Keratinocyte (primary cell): ENCODE measurements at regions not wholly inside any gene's neighbourhood (a gene's known extent, or its start where the extent isn't known, plus 50 kb on each side); places are given as distances from the start of the nearest gene placed in this dataset.

Experiments used
- DNase-seq: peaks from one replicate; pipeline ENCODE4 v3.0.0-alpha.2; 2011; ENCODE audit warnings: low read depth, missing footprints, low spot score
- FAIRE-seq: peaks from 2 replicates; lab custom pipeline; 2011; peaks lifted over from hg19 to GRCh38; lab: Jason Lieb, UNC
- H2AFZ ChIP-seq: 2 replicates; pipeline ENCODE4 v1.6.0; 2012; ENCODE audit warnings: low read length, control low read depth, inconsistent platforms; ENCODE audit not compliant: control insufficient read depth
- H3K27ac ChIP-seq: 2 replicates; pipeline ENCODE4 v1.5.1; 2011; ENCODE audit warnings: low read length; ENCODE audit not compliant: control insufficient read depth, insufficient read depth
- H3K27me3 ChIP-seq: 3 replicates; pipeline ENCODE4 v1.6.0; 2011; ENCODE audit warnings: low read length; ENCODE audit not compliant: control insufficient read depth, insufficient read depth; ENCODE audit errors: extremely low read depth
- H3K36me3 ChIP-seq, 2 experiments: 2 replicates in 1 of 2; 3 replicates in 1 of 2; pipeline ENCODE4 v1.5.1; 2011; ENCODE audit warnings: low read length in 2 of 2, mild to moderate bottlenecking in 1 of 2; ENCODE audit not compliant: control insufficient read depth in 2 of 2, insufficient read depth in 2 of 2; ENCODE audit errors: extremely low read depth in 1 of 2
- H3K4me1 ChIP-seq: 3 replicates; pipeline ENCODE4 v1.5.1; 2011; ENCODE audit warnings: low read length; ENCODE audit not compliant: control insufficient read depth, insufficient read depth; ENCODE audit errors: extremely low read depth
- H3K4me2 ChIP-seq: 3 replicates; pipeline ENCODE4 v1.6.0; 2011; ENCODE audit warnings: low read depth, low read length; ENCODE audit not compliant: control insufficient read depth, insufficient read depth; ENCODE audit errors: extremely low read depth
- H3K4me3 ChIP-seq, 3 experiments: fragments of 200-600 bp in 1 of 3; sonication (generic) in 1 of 3; 2 replicates in 2 of 3; 3 replicates in 1 of 3; pipeline ENCODE4 v1.5.1; 2011 to 2016; ENCODE audit warnings: low read length in 3 of 3, mild to moderate bottlenecking in 3 of 3, control low read depth in 2 of 3, inconsistent platforms in 1 of 3, low read depth in 1 of 3, mixed read lengths in 1 of 3, mixed run types in 1 of 3, moderate library complexity in 1 of 3; ENCODE audit not compliant: control insufficient read depth in 2 of 3, insufficient read depth in 2 of 3; ENCODE audit errors: extremely low read depth in 1 of 3
- H3K79me2 ChIP-seq: 2 replicates; pipeline ENCODE4 v1.6.0; 2012; ENCODE audit warnings: low read length; ENCODE audit not compliant: control insufficient read depth, insufficient read depth
- H3K9ac ChIP-seq: 3 replicates; pipeline ENCODE4 v1.6.0; 2011; ENCODE audit warnings: low read length; ENCODE audit not compliant: control insufficient read depth, insufficient read depth; ENCODE audit errors: extremely low read depth
- H3K9me1 ChIP-seq: 3 replicates; pipeline ENCODE4 v1.6.0; 2011; ENCODE audit warnings: low read length; ENCODE audit not compliant: control insufficient read depth, insufficient read depth; ENCODE audit errors: extremely low read depth
- H3K9me3 ChIP-seq: 2 replicates; pipeline ENCODE4 v1.5.1; 2012; ENCODE audit warnings: low read depth, low read length; ENCODE audit not compliant: control insufficient read depth
- H4K20me1 ChIP-seq: 3 replicates; pipeline ENCODE4 v1.6.0; 2011; ENCODE audit warnings: low read length; ENCODE audit not compliant: control insufficient read depth, insufficient read depth; ENCODE audit errors: extremely low read depth
- EZH2 ChIP-seq: IDR thresholded peaks from one replicate; pipeline ENCODE4 v1.6.1; 2012; ENCODE audit warnings: inconsistent platforms, mild to moderate bottlenecking, low read length, moderate library complexity
- dilution Hi-C: fragments of 300-500 bp; cut with MboI; formaldehyde crosslinking; loops from one replicate; pipeline ENCODE4 v1.7.0; 2020; ENCODE audit warnings: low sequenced_read_pairs; ENCODE audit not compliant: extremely low pct_ligation_motif_present
- TF ChIP-seq, protein P1 (sequence below), 3 experiments: IDR thresholded peaks in 1 of 3; conservative IDR thresholded peaks in 1 of 3; optimal IDR thresholded peaks in 1 of 3; 2 replicates in 2 of 3; 3 replicates in 1 of 3; pipeline versions ENCODE3 to v1.5.1; 2011; ENCODE audit warnings: low read length in 3 of 3, mild to moderate bottlenecking in 3 of 3, moderate library complexity in 2 of 3, control low read depth in 1 of 3, inconsistent platforms in 1 of 3; ENCODE audit not compliant: insufficient read depth in 2 of 3; ENCODE audit errors: extremely low read depth in 1 of 3

DNA sequence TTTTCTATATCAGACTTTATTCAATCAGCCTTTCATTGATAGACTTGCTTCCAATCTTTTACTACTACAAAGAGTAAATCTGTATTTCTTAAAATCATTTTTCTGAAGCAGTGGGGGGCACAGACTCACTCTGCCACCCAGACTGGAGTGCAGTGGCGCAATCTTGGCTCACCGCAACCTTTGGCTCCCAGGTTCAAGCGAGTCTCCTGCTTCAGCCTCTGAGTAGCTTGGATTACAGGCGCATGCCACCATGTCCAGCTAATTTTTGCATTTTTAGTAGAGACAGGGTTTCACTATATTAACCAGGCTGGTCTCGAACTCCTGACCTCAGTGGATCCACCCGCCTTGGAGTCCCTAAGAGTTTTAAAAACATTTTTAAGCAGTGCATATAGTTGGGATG, 270.6 kb upstream of the REG3G start:
- Histone ChIP-seq H3K9ac (no peak overlapping the region), H3K27me3 (no peaks in the 10 kb centered on the region), H3K36me3 (no peaks in the 10 kb centered on the region), H3K4me3 (no peak overlapping the region), H2AFZ (no peak overlapping the region), H3K4me1 (no peaks in the 10 kb centered on the region), H3K79me2 (no peaks in the 10 kb centered on the region), H3K4me2 (no peak overlapping the region), H3K9me1 (no peaks in the 10 kb centered on the region), H4K20me1 (no peaks in the 10 kb centered on the region), H3K27ac (no peak overlapping the region), H3K9me3 (no peaks in the 10 kb centered on the region)
- FAIRE-seq (no peak), DNase-seq (no peak)
- TF ChIP-seq EZH2: no peak
- TF ChIP-seq, protein P1, sequence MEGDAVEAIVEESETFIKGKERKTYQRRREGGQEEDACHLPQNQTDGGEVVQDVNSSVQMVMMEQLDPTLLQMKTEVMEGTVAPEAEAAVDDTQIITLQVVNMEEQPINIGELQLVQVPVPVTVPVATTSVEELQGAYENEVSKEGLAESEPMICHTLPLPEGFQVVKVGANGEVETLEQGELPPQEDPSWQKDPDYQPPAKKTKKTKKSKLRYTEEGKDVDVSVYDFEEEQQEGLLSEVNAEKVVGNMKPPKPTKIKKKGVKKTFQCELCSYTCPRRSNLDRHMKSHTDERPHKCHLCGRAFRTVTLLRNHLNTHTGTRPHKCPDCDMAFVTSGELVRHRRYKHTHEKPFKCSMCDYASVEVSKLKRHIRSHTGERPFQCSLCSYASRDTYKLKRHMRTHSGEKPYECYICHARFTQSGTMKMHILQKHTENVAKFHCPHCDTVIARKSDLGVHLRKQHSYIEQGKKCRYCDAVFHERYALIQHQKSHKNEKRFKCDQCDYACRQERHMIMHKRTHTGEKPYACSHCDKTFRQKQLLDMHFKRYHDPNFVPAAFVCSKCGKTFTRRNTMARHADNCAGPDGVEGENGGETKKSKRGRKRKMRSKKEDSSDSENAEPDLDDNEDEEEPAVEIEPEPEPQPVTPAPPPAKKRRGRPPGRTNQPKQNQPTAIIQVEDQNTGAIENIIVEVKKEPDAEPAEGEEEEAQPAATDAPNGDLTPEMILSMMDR (optimal IDR thresholded peaks at IDR 0.05 in 1 of 3, IDR thresholded peaks at IDR 0.05 in 1 of 3, conservative IDR thresholded peaks at IDR 0.05 in 1 of 3; ENCODE audit: extremely low read depth in 1 of 3, insufficient read depth in 2 of 3, low read length in 3 of 3): no peak
- dilution Hi-C loops: no loop called here

DNA sequence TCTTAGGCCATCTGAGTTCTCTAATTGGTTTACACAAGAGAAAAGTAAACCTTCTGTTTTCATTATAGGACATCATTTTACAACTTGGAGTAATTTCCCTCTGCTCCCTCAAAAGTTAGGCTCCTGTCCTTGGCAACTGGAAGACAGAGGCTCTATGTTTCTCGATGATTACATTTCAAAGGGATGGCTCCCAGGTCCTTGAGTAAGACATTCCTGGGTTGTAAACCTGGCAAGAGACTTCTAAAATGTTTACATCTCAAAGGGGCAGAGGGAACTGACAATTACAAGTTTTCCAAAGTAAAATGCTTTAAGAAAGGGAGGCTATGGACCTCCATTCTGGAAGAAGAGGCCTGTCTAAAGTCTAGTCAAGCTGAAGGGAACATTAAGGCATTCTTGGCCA, 268.3 kb upstream of the REG3G start:
- Histone ChIP-seq H3K9me1 (no peaks in the 10 kb centered on the region), H4K20me1 (no peaks in the 10 kb centered on the region), H3K4me2 (no peak overlapping the region), H3K9me3 (no peaks in the 10 kb centered on the region), H3K27me3 (no peaks in the 10 kb centered on the region), H3K9ac (no peak overlapping the region), H2AFZ (no peak overlapping the region), H3K4me1 (no peaks in the 10 kb centered on the region), H3K79me2 (no peaks in the 10 kb centered on the region), H3K27ac (no peak overlapping the region), H3K36me3 (no peaks in the 10 kb centered on the region), H3K4me3 (no peak overlapping the region)
- FAIRE-seq (no peak), DNase-seq (no peak)
- dilution Hi-C loops: no loop called here
- TF ChIP-seq EZH2: no peak
- TF ChIP-seq, protein P1 (optimal IDR thresholded peaks at IDR 0.05 in 1 of 3, IDR thresholded peaks at IDR 0.05 in 1 of 3, conservative IDR thresholded peaks at IDR 0.05 in 1 of 3; ENCODE audit: extremely low read depth in 1 of 3, insufficient read depth in 2 of 3, low read length in 3 of 3): no peak
